IMR-90 (cell line): ENCODE measurements at regions not wholly inside any gene's neighbourhood (a gene's known extent, or its start where the extent isn't known, plus 50 kb on each side); places are given as distances from the start of the nearest gene placed in this dataset.

Experiments
- CTCF ChIP-seq: conservative IDR thresholded peaks from 2 replicates; pipeline ENCODE4 v1.5.1; 2012; ENCODE audit warnings: mild to moderate bottlenecking, low read depth, low read length, improper control_type of control experiment
- MAFK ChIP-seq: IDR thresholded peaks from 2 replicates; pipeline ENCODE4 v1.6.1; 2012; ENCODE audit warnings: low read depth, low read length, improper control_type of control experiment
- POLR2A ChIP-seq: IDR thresholded peaks from 2 replicates; pipeline ENCODE4 v1.6.1; 2012; ENCODE audit warnings: mild to moderate bottlenecking, low read depth, low read length
- RFX5 ChIP-seq: IDR thresholded peaks from 2 replicates; pipeline ENCODE4 v1.8.0; 2012; ENCODE audit warnings: low read depth, mild to moderate bottlenecking, low read length, moderate library complexity

GRCh38 chr15:91369823-91370222 is 269.8 kb downstream of the SV2B start:
- TF ChIP-seq POLR2A (no peak), CTCF (no peak), RFX5 (no peak), MAFK (no peak)
